Left ventricle myocardium inferior (tissue), 1 donor: ENCODE measurements at regions not wholly inside any gene's neighbourhood (a gene's known extent, or its start where the extent isn't known, plus 50 kb on each side); places are given as distances from the start of the nearest gene placed in this dataset.

Experiments
- DNase-seq: peaks from one replicate; pipeline ENCODE4 v3.0.0-alpha.2; 2020
- H3K27ac ChIP-seq: fragments of 200-600 bp; replicated peaks from 2 replicates; pipeline ENCODE4 v1.8.0; 2021
- H3K27me3 ChIP-seq: fragments of 200-600 bp; 2 replicates; pipeline ENCODE4 v1.8.0; 2021; ENCODE audit warnings: low read depth
- H3K36me3 ChIP-seq: fragments of 200-600 bp; 2 replicates; pipeline ENCODE4 v1.8.0; 2021
- H3K4me1 ChIP-seq: fragments of 200-600 bp; 2 replicates; pipeline ENCODE4 v1.8.0; 2021
- H3K4me3 ChIP-seq: fragments of 200-600 bp; 2 replicates; pipeline ENCODE4 v1.8.0; 2021; ENCODE audit warnings: mild to moderate bottlenecking, moderate library complexity
- H3K9me3 ChIP-seq: fragments of 200-600 bp; replicated peaks from 2 replicates; pipeline ENCODE4 v1.8.0; 2021
- intact Hi-C: fragments of 100-400 bp; cut with micrococcal nuclease; formaldehyde crosslinking; loops from one replicate; pipeline ENCODE4 v1.11.0; 2022
- TF ChIP-seq, protein P1 (sequence below): fragments of 200-600 bp; IDR thresholded peaks from 2 replicates; pipeline ENCODE4 v1.8.0; 2021; ENCODE audit warnings: antibody characterized with exemption, mild to moderate bottlenecking, borderline replicate concordance
- donor health status: DM: no; HTN: yes; CAD: no; lungs with severe emphysema.

GRCh38 chr15:60093273-60094067 is 89.4 kb downstream of the FOXB1 start:
- peaks cover 14% of the 10 kb centered on the region for H3K9me3 ChIP-seq
- no peaks in the 10 kb centered on the region for H3K4me1 ChIP-seq
- DNase-seq, result no peak
- peaks cover 54% of the 10 kb centered on the region for H3K27me3 ChIP-seq
- intact Hi-C loops, result no loop called here
- H3K27ac ChIP-seq, result no peak overlapping the region
- no peaks in the 10 kb centered on the region for H3K36me3 ChIP-seq
- TF ChIP-seq, protein P1, sequence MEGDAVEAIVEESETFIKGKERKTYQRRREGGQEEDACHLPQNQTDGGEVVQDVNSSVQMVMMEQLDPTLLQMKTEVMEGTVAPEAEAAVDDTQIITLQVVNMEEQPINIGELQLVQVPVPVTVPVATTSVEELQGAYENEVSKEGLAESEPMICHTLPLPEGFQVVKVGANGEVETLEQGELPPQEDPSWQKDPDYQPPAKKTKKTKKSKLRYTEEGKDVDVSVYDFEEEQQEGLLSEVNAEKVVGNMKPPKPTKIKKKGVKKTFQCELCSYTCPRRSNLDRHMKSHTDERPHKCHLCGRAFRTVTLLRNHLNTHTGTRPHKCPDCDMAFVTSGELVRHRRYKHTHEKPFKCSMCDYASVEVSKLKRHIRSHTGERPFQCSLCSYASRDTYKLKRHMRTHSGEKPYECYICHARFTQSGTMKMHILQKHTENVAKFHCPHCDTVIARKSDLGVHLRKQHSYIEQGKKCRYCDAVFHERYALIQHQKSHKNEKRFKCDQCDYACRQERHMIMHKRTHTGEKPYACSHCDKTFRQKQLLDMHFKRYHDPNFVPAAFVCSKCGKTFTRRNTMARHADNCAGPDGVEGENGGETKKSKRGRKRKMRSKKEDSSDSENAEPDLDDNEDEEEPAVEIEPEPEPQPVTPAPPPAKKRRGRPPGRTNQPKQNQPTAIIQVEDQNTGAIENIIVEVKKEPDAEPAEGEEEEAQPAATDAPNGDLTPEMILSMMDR, result no peak
- H3K4me3 ChIP-seq, result no peak overlapping the region

- no peak for DNase-seq
- Histone ChIP-seq H3K27ac (no peak overlapping the region), H3K9me3 (peaks cover 14% of the 10 kb centered on the region), H3K36me3 (no peaks in the 10 kb centered on the region), H3K27me3 (peaks cover 56% of the 10 kb centered on the region), H3K4me1 (no peaks in the 10 kb centered on the region), H3K4me3 (no peak overlapping the region)
- TF ChIP-seq, protein P1, result no peak
- intact Hi-C loops, result no loop called here
Observed at GRCh38 chr15:60095711-60096110, 91.6 kb downstream of the FOXB1 start.

GRCh38 chr15:60096157-60096556 is 92.0 kb downstream of the FOXB1 start:
- intact Hi-C loops, result no loop called here
- no peaks in the 10 kb centered on the region for H3K36me3 ChIP-seq
- H3K9me3 ChIP-seq, result peaks cover 14% of the 10 kb centered on the region
- DNase-seq, result no peak
- H3K27me3 ChIP-seq, result peaks cover 56% of the 10 kb centered on the region
- H3K4me3 ChIP-seq, result no peak overlapping the region
- H3K27ac ChIP-seq, result no peak overlapping the region
- H3K4me1 ChIP-seq, result no peaks in the 10 kb centered on the region
- TF ChIP-seq, protein P1, result no peak

DNA sequence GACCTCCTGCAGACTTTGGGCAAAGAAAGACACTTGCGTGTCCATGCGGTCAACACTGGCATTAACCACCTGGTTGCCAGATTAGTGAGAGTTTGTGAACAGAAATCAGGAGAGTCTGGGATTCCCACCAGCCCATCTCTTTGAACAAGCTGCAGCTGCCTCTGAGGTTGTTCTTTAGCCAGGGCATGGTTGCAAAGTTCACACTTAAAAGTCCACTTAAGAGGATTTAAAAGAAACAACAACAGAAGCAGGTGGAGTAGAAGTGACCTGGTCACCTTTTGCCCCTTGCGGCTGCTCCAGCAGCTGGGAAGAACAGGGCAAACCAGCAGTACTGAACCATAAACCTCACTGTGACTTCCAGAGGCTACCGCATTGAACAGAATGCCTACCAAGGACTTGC is 97.3 kb downstream of the FOXB1 start:
- no peak overlapping the region for H3K4me3 ChIP-seq
- DNase-seq, result no peak
- H3K27me3 ChIP-seq, result peaks cover 75% of the 10 kb centered on the region
- TF ChIP-seq, protein P1, result no peak
- no peaks in the 10 kb centered on the region for H3K4me1 ChIP-seq
- peaks cover 13% of the 10 kb centered on the region for H3K9me3 ChIP-seq
- no peaks in the 10 kb centered on the region for H3K36me3 ChIP-seq
- H3K27ac ChIP-seq, result no peak overlapping the region
- intact Hi-C loops, result no loop called here

DNA sequence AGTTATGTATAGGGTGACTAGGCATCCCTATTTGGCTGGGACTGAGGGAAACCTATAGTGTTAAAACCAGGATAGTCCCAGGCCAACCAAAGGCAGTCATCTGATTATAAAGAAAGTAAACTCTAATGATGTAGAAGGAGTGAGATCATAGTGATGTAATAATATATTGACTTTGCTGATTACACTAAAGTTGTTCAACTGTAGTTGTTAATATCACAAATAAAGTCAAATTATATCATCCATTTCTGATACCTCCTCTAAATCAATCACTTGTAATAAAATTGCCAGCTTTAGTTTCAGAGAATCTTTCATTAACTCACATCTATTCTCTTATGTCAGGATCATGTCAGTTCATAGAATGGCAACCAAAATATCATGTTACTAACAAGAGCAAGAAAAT is 98.6 kb downstream of the FOXB1 start:
- intact Hi-C loops, result no loop called here
- H3K27me3 ChIP-seq, result peaks cover 77% of the 10 kb centered on the region
- H3K27ac ChIP-seq, result no peak overlapping the region

More for the DNA sequence above, 98.6 kb downstream of the FOXB1 start:
- TF ChIP-seq, protein P1, result no peak
- H3K9me3 ChIP-seq, result no peaks in the 10 kb centered on the region
- no peaks in the 10 kb centered on the region for H3K4me1 ChIP-seq
- H3K4me3 ChIP-seq, result no peak overlapping the region
- H3K36me3 ChIP-seq, result no peaks in the 10 kb centered on the region
- DNase-seq, result no peak
